ENCODE measurements at regions not wholly inside any gene's neighbourhood (a gene's known extent, or its start where the extent isn't known, plus 50 kb on each side); places are given as distances from the start of the nearest gene placed in this dataset.

GRCh38 chr6:128827675-128828464, 55.1 kb upstream of the LAMA2 start:
- DNase-seq: no peak

GRCh38 chr6:128826606-128827005, 56.3 kb upstream of the LAMA2 start:
- no peak for DNase-seq

- DNase-seq: no peak
Measured at GRCh38 chr6:128822271-128822670, 60.7 kb upstream of the LAMA2 start.

- DNase-seq: no peak
Measured at GRCh38 chr6:128821116-128821515, 61.8 kb upstream of the LAMA2 start.

GRCh38 chr6:128808856-128809255, 74.1 kb upstream of the LAMA2 start:
- no peak for DNase-seq

- DNase-seq: peak in 1 of 5 experiments; percentile 4
Measured at GRCh38 chr6:128807577-128807976, 75.4 kb upstream of the LAMA2 start.

GRCh38 chr6:128806261-128806660, 76.7 kb upstream of the LAMA2 start:
- DNase-seq: no peak

GRCh38 chr6:128803911-128804310, 79.0 kb upstream of the LAMA2 start:
- DNase-seq: no peak

- no peak for DNase-seq
Measured at GRCh38 chr6:128801621-128802020, 81.3 kb upstream of the LAMA2 start.

GRCh38 chr6:128784266-128784665, 98.7 kb upstream of the LAMA2 start:
- DNase-seq: no peak

GRCh38 chr6:128768187-128768586, 114.8 kb upstream of the LAMA2 start:
- no peak for DNase-seq

GRCh38 chr6:128767705-128768104, 115.2 kb upstream of the LAMA2 start:
- DNase-seq: no peak

GRCh38 chr6:128767150-128767549, 115.8 kb upstream of the LAMA2 start:
- DNase-seq: no peak

- no peak for DNase-seq
Measured at GRCh38 chr6:128763599-128764300, 119.2 kb upstream of the LAMA2 start.

- DNase-seq: no peak
Measured at GRCh38 chr6:128759901-128760300, 123.0 kb upstream of the LAMA2 start.

- no peak for DNase-seq
Measured at GRCh38 chr6:128759447-128759846, 123.5 kb upstream of the LAMA2 start.

- no peak for DNase-seq
Measured at GRCh38 chr6:128757961-128758360, 125.0 kb upstream of the LAMA2 start.

- DNase-seq: peak in 1 of 5 experiments; percentile 69
Measured at GRCh38 chr6:128754658-128755256, 128.2 kb upstream of the LAMA2 start.

GRCh38 chr6:128743974-128744765, 138.8 kb upstream of the LAMA2 start:
- no peak for DNase-seq

- no peak for DNase-seq
Measured at GRCh38 chr6:128742900-128743299, 140.0 kb upstream of the LAMA2 start.

GRCh38 chr6:128740951-128741350, 142.0 kb upstream of the LAMA2 start:
- no peak for DNase-seq

- DNase-seq: no peak
Measured at GRCh38 chr6:128739112-128739511, 143.8 kb upstream of the LAMA2 start.

GRCh38 chr6:128738112-128738511, 144.8 kb upstream of the LAMA2 start:
- DNase-seq: no peak

All from T-helper 2 cell (primary cell).